K562 (cell line): ENCODE measurements at regions not wholly inside any gene's neighbourhood (a gene's known extent, or its start where the extent isn't known, plus 50 kb on each side); places are given as distances from the start of the nearest gene placed in this dataset.

Source experiments
- CTCF ChIP-seq, 3 experiments: IDR thresholded peaks in 2 of 3; conservative IDR thresholded peaks in 1 of 3; 2 replicates each; pipeline ENCODE4 v1.5.1; 2011 to 2012; ENCODE audit warnings: low read length in 3 of 3, mild to moderate bottlenecking in 3 of 3, control low read depth in 2 of 3, improper control_type of control experiment in 1 of 3, inconsistent platforms in 1 of 3, low read depth in 1 of 3, mixed read lengths in 1 of 3, moderate library complexity in 1 of 3; ENCODE audit not compliant: insufficient read depth in 2 of 3
- POLR2AphosphoS2 ChIP-seq: IDR thresholded peaks from 2 replicates; pipeline ENCODE4 v1.6.1; 2012; ENCODE audit warnings: low read length, improper control_type of control experiment
- POLR2G ChIP-seq: fragments of 200-400 bp; formaldehyde crosslinking; IDR thresholded peaks from 2 replicates; pipeline ENCODE4 v1.6.1; 2017; ENCODE audit warnings: low read depth, mild to moderate bottlenecking, antibody characterized with exemption, low read length, moderate library complexity
- ZBTB43 ChIP-seq: sonication (generic); formaldehyde crosslinking; IDR thresholded peaks from 2 replicates; pipeline ENCODE4 v1.8.0; 2023; ENCODE audit warnings: mild to moderate bottlenecking, missing genetic modification reagents
- ZNF12 ChIP-seq: sonication (generic); formaldehyde crosslinking; IDR thresholded peaks from 2 replicates; pipeline ENCODE4 v1.4.0; 2020; ENCODE audit warnings: mild to moderate bottlenecking, missing genetic modification reagents
- ZNF780A ChIP-seq: fragments of 250-450 bp; sonication (Bioruptor Pico); IDR thresholded peaks from 2 replicates; pipeline ENCODE4 v1.5.0; 2021; ENCODE audit warnings: mild to moderate bottlenecking

- TF ChIP-seq CTCF (IDR thresholded peaks at IDR 0.05 in 2 of 3, conservative IDR thresholded peaks at IDR 0.05 in 1 of 3; ENCODE audit: insufficient read depth in 2 of 3, low read depth in 1 of 3, low read length in 3 of 3) (no peak), POLR2AphosphoS2 (no peak), ZNF780A (CRISPR knock-in tag) (no peak), ZBTB43 (CRISPR knock-in tag) (no peak), ZNF12 (CRISPR knock-in tag) (no peak), POLR2G (no peak)
Measured at GRCh38 chr1:82079607-82080006, 278.9 kb downstream of the ADGRL2 start.
